ENCODE measurements at regions not wholly inside any gene's neighbourhood (a gene's known extent, or its start where the extent isn't known, plus 50 kb on each side); places are given as distances from the start of the nearest gene placed in this dataset.

DNA sequence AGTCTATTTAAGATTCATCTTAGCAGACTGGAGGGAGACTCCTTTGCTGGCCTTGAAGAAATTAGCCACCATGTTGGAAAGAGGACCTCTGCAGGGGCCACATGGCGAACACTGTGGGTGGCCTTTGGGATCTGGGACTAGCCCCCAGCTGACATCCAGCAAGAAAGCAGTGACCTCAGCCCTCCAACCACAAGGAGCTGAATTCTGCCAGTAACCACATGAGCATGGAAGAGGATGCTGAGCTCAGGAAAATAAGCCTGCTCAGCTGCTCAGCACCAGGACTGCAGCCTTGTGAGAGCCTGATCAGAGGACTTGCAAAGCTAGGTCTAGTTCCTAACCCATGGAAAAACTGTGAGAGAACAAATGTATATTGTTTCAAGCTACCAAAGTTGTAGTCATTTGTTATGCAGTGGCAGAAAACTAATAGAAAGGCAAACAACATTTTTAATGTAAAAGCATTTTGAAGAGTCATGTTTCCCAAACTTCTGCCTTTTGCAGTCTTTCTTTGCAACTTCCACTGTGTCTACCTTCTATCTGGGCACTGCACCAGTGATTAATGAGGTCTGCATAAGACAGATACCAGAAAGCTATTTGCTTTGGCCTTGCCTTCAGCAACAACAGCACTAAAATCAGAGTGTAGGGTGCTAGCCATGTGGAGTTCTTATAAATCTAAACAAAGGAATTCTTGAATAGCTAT is 183.7 kb downstream of the FGFR2 start:
- Mint-ChIP-seq H3K4me3 (no peak overlapping the region), H3K27ac (no peak overlapping the region), H3K9me3 (no peaks in the 10 kb centered on the region), H3K27me3 (no peaks in the 10 kb centered on the region), H3K4me1 (ENCODE audit: low read depth) (no peaks in the 10 kb centered on the region), H3K36me3 (ENCODE audit: low read depth) (no peaks in the 10 kb centered on the region)
- intact Hi-C loops (cut with micrococcal nuclease): no loop called here

DNA sequence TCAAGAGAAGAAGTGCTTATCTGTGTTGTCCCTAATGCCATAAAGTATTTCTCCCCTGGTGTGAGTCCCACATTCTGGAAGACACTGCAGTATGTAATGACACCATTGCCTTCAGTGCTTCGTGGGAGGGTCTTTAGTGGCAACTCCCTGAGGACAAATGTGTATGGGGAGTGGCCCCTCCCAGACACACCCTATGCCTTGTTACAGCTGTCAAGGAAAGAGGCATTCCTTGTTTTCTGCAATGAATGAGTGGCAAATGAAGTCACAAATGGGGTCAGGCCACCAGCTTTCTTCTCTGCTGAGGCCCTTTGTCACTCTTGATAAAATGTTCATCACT is 183.2 kb downstream of the FGFR2 start:
- intact Hi-C loops (cut with micrococcal nuclease): no loop called here
- no peak overlapping the region for H3K27ac Mint-ChIP-seq
- H3K4me1 Mint-ChIP-seq (ENCODE audit: low read depth): no peaks in the 10 kb centered on the region

GRCh38 chr10:121416071-121416470 is 182.2 kb downstream of the FGFR2 start:
- Mint-ChIP-seq H3K27me3 (no peaks in the 10 kb centered on the region), H3K36me3 (ENCODE audit: low read depth) (no peaks in the 10 kb centered on the region), H3K4me1 (ENCODE audit: low read depth) (no peaks in the 10 kb centered on the region), H3K4me3 (no peak overlapping the region), H3K27ac (no peak overlapping the region), H3K9me3 (no peaks in the 10 kb centered on the region)
- intact Hi-C loops (cut with micrococcal nuclease): no loop called here

More for the DNA sequence above, 183.2 kb downstream of the FGFR2 start:
- no peaks in the 10 kb centered on the region for H3K36me3 Mint-ChIP-seq (ENCODE audit: low read depth)
- no peaks in the 10 kb centered on the region for H3K27me3 Mint-ChIP-seq
- H3K4me3 Mint-ChIP-seq: no peak overlapping the region
- no peaks in the 10 kb centered on the region for H3K9me3 Mint-ChIP-seq

DNA sequence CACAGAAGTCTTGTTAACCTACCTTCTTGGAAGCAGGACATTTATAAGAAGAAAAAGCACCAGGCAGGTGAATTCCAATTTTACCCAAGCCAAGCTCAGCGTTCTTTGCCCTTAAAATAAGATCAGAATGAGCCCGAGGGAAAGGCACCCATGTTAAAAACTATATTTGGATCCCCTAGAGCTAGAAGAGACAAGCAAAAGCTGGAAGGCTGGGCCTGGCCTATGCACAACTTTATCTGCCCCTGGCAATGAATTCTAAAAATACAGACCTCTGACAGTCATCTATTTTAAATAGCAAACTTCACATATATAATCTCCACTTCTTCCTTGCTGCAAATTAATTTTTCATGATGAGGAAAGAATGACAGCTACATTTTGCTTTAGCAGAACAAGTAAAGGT is 180.9 kb downstream of the FGFR2 start:
- Mint-ChIP-seq H3K27me3 (no peaks in the 10 kb centered on the region), H3K36me3 (ENCODE audit: low read depth) (no peaks in the 10 kb centered on the region), H3K27ac (no peak overlapping the region), H3K4me3 (no peak overlapping the region), H3K9me3 (no peaks in the 10 kb centered on the region), H3K4me1 (ENCODE audit: low read depth) (no peaks in the 10 kb centered on the region)
- intact Hi-C loops (cut with micrococcal nuclease): no loop called here

DNA sequence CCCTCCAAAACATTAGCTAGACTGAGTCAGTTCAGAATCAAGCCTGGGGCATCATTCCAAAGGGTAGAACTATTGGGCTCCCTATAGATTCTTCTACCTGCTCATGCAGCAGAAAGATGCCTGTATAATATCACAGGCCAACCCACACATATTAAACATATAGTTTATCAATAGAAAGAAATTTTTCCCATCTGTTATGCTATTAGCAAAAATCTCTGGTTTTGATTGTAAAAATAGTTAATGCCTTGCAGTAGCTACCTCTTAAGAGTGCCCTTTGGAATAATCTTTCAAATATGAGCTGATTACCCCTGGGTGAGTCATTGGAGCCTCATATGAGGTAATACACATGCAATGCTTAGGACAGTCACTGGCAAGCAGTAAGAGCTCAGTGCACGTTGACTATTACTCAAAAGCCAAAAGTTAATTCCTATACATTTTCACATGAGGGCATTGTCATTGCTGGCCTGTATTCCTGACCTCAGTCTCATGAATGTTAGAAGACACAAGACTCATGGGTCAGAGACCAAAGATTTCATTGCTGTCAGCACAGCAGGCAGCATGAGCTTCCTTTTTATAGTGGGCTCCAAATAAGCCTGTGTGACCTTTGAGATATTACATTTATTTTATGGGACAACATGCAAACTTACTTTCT is 180.0 kb downstream of the FGFR2 start:
- Mint-ChIP-seq H3K27me3 (no peaks in the 10 kb centered on the region), H3K4me1 (ENCODE audit: low read depth) (no peaks in the 10 kb centered on the region), H3K4me3 (no peak overlapping the region), H3K9me3 (peaks cover 4% of the 10 kb centered on the region), H3K36me3 (ENCODE audit: low read depth) (no peaks in the 10 kb centered on the region), H3K27ac (no peak overlapping the region)
- intact Hi-C loops (cut with micrococcal nuclease): no loop called here

DNA sequence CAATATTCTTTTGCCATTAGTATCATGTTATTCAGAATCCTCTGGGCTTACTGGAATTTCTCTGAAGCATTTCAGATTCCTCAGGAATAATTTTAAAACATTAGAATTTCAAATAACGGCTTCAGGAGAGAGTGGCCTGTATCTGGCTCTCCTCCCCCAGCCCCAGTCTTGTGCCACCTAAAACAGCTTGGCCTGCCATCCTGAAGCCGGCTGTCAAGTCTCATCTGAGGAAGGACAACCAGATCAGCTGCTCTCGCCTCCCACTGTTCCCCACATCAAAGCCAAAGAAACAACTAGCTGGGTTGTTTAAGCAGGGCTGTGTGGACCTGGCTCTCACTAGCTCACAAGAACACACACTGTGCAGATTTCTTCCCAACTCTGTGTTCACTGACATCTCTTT is 178.2 kb downstream of the FGFR2 start:
- intact Hi-C loops (cut with micrococcal nuclease): no loop called here
- H3K4me1 Mint-ChIP-seq (ENCODE audit: low read depth): no peaks in the 10 kb centered on the region
- peaks cover 11% of the 10 kb centered on the region for H3K9me3 Mint-ChIP-seq
- no peaks in the 10 kb centered on the region for H3K27me3 Mint-ChIP-seq
- H3K4me3 Mint-ChIP-seq: no peak overlapping the region
- H3K36me3 Mint-ChIP-seq (ENCODE audit: low read depth): no peaks in the 10 kb centered on the region
- H3K27ac Mint-ChIP-seq: no peak overlapping the region

DNA sequence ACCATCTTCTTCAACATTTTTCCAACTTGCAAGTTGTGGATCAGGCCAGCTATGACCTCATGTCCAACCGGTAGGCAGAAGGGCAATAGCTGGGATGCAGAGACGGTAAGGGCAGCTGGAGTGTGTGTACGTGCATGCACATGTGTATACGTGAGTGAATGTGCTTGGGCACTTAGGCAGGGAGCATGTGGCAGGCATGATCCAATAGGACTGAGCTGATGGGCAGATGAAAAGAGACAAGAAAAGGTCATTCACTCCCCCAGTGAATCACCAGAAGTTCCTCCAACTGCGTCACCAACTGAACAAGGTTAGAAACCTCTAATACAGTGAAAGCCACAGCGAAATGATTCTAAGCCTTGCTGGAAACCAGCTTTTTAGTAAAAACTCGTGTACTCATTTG is 176.1 kb downstream of the FGFR2 start:
- Mint-ChIP-seq H3K27ac (no peak overlapping the region), H3K36me3 (ENCODE audit: low read depth) (no peaks in the 10 kb centered on the region)

DNA sequence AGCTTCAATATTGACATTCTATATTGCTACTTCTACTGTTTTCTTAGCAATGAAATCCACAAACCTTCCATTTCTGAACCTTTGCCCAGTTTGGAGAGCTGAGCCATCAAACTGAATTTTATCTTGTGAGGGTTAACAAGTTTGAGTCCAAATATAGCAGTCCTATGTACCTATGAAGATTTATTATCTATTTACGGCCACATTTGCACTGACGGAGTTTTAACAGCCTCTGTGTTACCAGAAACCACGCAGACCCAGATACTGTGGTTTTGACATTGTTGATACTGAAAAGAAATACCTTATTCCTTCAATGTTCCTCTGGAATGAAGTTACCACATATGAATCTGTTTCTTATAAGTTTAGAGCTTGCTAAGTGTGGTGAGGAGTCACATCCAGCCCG is 172.6 kb downstream of the FGFR2 start:
- no peaks in the 10 kb centered on the region for H3K27me3 Mint-ChIP-seq
- peaks cover 13% of the 10 kb centered on the region for H3K9me3 Mint-ChIP-seq
- H3K27ac Mint-ChIP-seq: no peak overlapping the region
- H3K36me3 Mint-ChIP-seq (ENCODE audit: low read depth): no peaks in the 10 kb centered on the region
- intact Hi-C loops (cut with micrococcal nuclease): no loop called here
- no peak overlapping the region for H3K4me3 Mint-ChIP-seq
- H3K4me1 Mint-ChIP-seq (ENCODE audit: low read depth): no peaks in the 10 kb centered on the region

More for the DNA sequence above, 176.1 kb downstream of the FGFR2 start:
- intact Hi-C loops (cut with micrococcal nuclease): no loop called here
- no peaks in the 10 kb centered on the region for H3K27me3 Mint-ChIP-seq
- no peaks in the 10 kb centered on the region for H3K4me1 Mint-ChIP-seq (ENCODE audit: low read depth)
- peaks cover 11% of the 10 kb centered on the region for H3K9me3 Mint-ChIP-seq
- no peak overlapping the region for H3K4me3 Mint-ChIP-seq

DNA sequence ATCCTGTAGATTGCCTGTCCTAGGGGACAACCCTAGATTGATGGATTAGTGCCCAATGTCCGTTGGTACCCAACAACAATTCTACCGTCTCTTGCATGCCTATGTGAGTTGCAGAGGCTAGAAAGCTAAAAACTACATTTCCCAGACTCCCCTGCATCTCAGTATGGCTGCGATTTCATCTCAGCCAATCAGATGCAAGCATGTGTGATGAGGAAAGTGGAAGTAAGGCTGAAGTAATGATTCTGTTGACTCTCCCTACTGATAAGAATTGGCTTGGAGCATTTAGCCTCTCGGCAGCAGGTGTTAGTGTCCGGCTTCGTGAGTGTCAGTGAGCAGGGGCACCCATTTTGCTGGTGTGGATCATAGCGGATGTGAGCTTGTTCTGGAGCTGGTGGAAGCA is 171.9 kb downstream of the FGFR2 start:
- intact Hi-C loops (cut with micrococcal nuclease): no loop called here
- H3K4me3 Mint-ChIP-seq: no peak overlapping the region
- no peaks in the 10 kb centered on the region for H3K4me1 Mint-ChIP-seq (ENCODE audit: low read depth)
- H3K9me3 Mint-ChIP-seq: peaks cover 20% of the 10 kb centered on the region
- no peaks in the 10 kb centered on the region for H3K27me3 Mint-ChIP-seq
- no peak overlapping the region for H3K27ac Mint-ChIP-seq
- H3K36me3 Mint-ChIP-seq (ENCODE audit: low read depth): no peaks in the 10 kb centered on the region

Measured in dendritic cell treated with granulocyte-macrophage colony-stimulating factor and Interleukin-4, amounts not matched to agents 40 ng/mL and 50 ng/mL, for 4 days (primary cell).